Hepatocyte (in vitro differentiated cells): ENCODE measurements at regions not wholly inside any gene's neighbourhood (a gene's known extent, or its start where the extent isn't known, plus 50 kb on each side); places are given as distances from the start of the nearest gene placed in this dataset.

Source experiments
- CTCF ChIP-seq: fragments of 200-600 bp; sonication (generic); IDR thresholded peaks from 2 replicates; pipeline ENCODE4 v1.5.1; 2016; ENCODE audit warnings: antibody characterized with exemption, mild to moderate bottlenecking; ENCODE audit not compliant: poor library complexity
- EZH2phosphoT487 ChIP-seq: fragments of 200-600 bp; sonication (generic); IDR thresholded peaks from one replicate; pipeline ENCODE4 v1.6.1; 2018; ENCODE audit warnings: antibody characterized with exemption, mild to moderate bottlenecking, low read depth, moderate library complexity; ENCODE audit not compliant: unreplicated experiment, severe bottlenecking

DNA sequence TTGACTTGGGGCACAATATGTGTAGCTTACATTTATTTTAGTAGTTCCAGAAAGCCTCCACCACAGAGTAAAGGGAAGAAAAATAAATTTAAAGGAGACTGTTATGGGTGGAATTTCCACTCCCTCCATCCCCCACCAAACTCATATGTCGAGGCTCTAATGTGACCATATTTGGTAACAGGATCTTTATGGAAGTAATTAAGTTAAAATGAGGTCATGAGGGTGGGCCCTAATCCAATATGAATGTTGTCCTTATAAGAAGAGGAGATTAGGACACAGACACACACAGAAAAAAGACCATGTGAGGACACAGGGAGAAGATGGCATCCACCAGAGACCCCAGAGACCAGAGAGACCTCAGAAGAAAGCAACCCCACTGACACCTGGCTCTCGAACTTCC is 189.7 kb downstream of the EDN1 start:
- TF ChIP-seq CTCF (no peak), EZH2phosphoT487 (no peak)
